Right atrium auricular region (tissue), 2 donors: ENCODE measurements at regions not wholly inside any gene's neighbourhood (a gene's known extent, or its start where the extent isn't known, plus 50 kb on each side); places are given as distances from the start of the nearest gene placed in this dataset.

Experiments used
- DNase-seq: peaks from one replicate; pipeline ENCODE4 v3.0.0-alpha.2; 2019; ENCODE audit warnings: low spot score
- H3K27ac ChIP-seq, 2 donors: fragments of 200-600 bp; sonication (generic); 1 replicate in 1 of 2; 2 replicates in 1 of 2; pipeline ENCODE4 v1.5.1; 2016 to 2019
- H3K27me3 ChIP-seq, 2 donors: fragments of 200-600 bp; sonication (generic); one replicate each; pipeline versions ENCODE4 v1.5.1 to v1.6.0; 2017 to 2019
- H3K36me3 ChIP-seq: fragments of 200-600 bp; sonication (generic); one replicate; pipeline ENCODE4 v1.5.1; 2016
- H3K4me1 ChIP-seq, 2 donors: fragments of 200-600 bp; sonication (generic); one replicate each; pipeline versions ENCODE4 v1.5.1 to v1.6.0; 2017 to 2019
- H3K4me3 ChIP-seq, 2 donors: fragments of 200-600 bp; sonication (generic); 1 replicate in 1 of 2; 2 replicates in 1 of 2; pipeline ENCODE4 v1.5.1; 2017 to 2019; ENCODE audit warnings: mild to moderate bottlenecking in 1 of 2, moderate library complexity in 1 of 2
- H3K9me3 ChIP-seq, 2 donors: fragments of 200-600 bp; sonication (generic); one replicate each; pipeline ENCODE4 v1.5.1; 2019
- CTCF ChIP-seq, 2 donors: fragments of 200-600 bp; sonication (generic); IDR thresholded peaks; one replicate each; pipeline ENCODE4 v1.5.1; 2019; ENCODE audit warnings: antibody characterized with exemption in 2 of 2

GRCh38 chr7:156021471-156021870 is 209.2 kb upstream of the SHH start:
- Histone ChIP-seq H3K27me3 (no peaks in the 10 kb centered on the region), H3K9me3 (peaks cover 0 to 7% of the 10 kb centered on the region in 2 donors), H3K4me3 (no peak overlapping the region), H3K27ac (no peak overlapping the region), H3K4me1 (no peaks in the 10 kb centered on the region), H3K36me3 (no peaks in the 10 kb centered on the region)
- no peak for DNase-seq
- no peak for TF ChIP-seq CTCF (IDR thresholded peaks at IDR 0.05)

GRCh38 chr7:156020566-156020965 is 208.3 kb upstream of the SHH start:
- H3K4me3 ChIP-seq: no peak overlapping the region
- H3K36me3 ChIP-seq: no peaks in the 10 kb centered on the region
- H3K4me1 ChIP-seq: no peaks in the 10 kb centered on the region
- no peak for TF ChIP-seq CTCF (IDR thresholded peaks at IDR 0.05)
- H3K27ac ChIP-seq: no peak overlapping the region
- no peak for DNase-seq
- no peaks in the 10 kb centered on the region for H3K27me3 ChIP-seq
- peaks cover 0 to 7% of the 10 kb centered on the region in 2 donors for H3K9me3 ChIP-seq

GRCh38 chr7:156019776-156020565 is 207.7 kb upstream of the SHH start:
- no peak overlapping the region for H3K27ac ChIP-seq
- DNase-seq: no peak
- H3K36me3 ChIP-seq: no peaks in the 10 kb centered on the region
- no peak for TF ChIP-seq CTCF (IDR thresholded peaks at IDR 0.05)
- no peak overlapping the region for H3K4me3 ChIP-seq
- no peaks in the 10 kb centered on the region for H3K4me1 ChIP-seq
- no peaks in the 10 kb centered on the region for H3K27me3 ChIP-seq
- peaks cover 0 to 7% of the 10 kb centered on the region in 2 donors for H3K9me3 ChIP-seq

GRCh38 chr7:156019308-156019707 is 207.0 kb upstream of the SHH start:
- H3K4me1 ChIP-seq: no peaks in the 10 kb centered on the region
- no peak for DNase-seq
- no peak for TF ChIP-seq CTCF (IDR thresholded peaks at IDR 0.05)
- H3K4me3 ChIP-seq: no peak overlapping the region
- H3K9me3 ChIP-seq: peaks cover 0 to 7% of the 10 kb centered on the region in 2 donors
- no peaks in the 10 kb centered on the region for H3K36me3 ChIP-seq
- H3K27me3 ChIP-seq: no peaks in the 10 kb centered on the region
- H3K27ac ChIP-seq: no peak overlapping the region

- Histone ChIP-seq H3K4me1 (no peaks in the 10 kb centered on the region), H3K27ac (no peak overlapping the region), H3K36me3 (no peaks in the 10 kb centered on the region), H3K27me3 (no peaks in the 10 kb centered on the region), H3K9me3 (peaks cover 0 to 13% of the 10 kb centered on the region in 2 donors), H3K4me3 (no peak overlapping the region)
- DNase-seq: no peak
- TF ChIP-seq CTCF (IDR thresholded peaks at IDR 0.05): no peak
Observed at GRCh38 chr7:156017916-156018700, 205.8 kb upstream of the SHH start.
